Tibial artery (tissue), 4 donors: ENCODE measurements at regions not wholly inside any gene's neighbourhood (a gene's known extent, or its start where the extent isn't known, plus 50 kb on each side); places are given as distances from the start of the nearest gene placed in this dataset.
A peak's percentile ranks its signal among the peaks of the same experiment; 100 is the strongest.

Experiments used
- DNase-seq, 2 donors: peaks; one replicate each; pipeline ENCODE4 v3.0.0-alpha.2; 2019
- H3K27ac ChIP-seq, 2 donors: fragments of 200-600 bp; sonication (generic) in 1 of 2; 1 replicate in 1 of 2; 2 replicates in 1 of 2; pipeline ENCODE4 v1.5.1; 2018 to 2019; ENCODE audit warnings: mild to moderate bottlenecking in 1 of 2
- H3K27me3 ChIP-seq, 2 donors: fragments of 200-600 bp; sonication (generic) in 1 of 2; one replicate each; pipeline versions ENCODE4 v1.5.1 to v1.6.0; 2016 to 2019
- H3K36me3 ChIP-seq, 3 donors: fragments of 200-600 bp; sonication (generic) in 2 of 3; one replicate each; pipeline ENCODE4 v1.5.1; 2016 to 2019; ENCODE audit warnings: mild to moderate bottlenecking in 2 of 3
- H3K4me1 ChIP-seq, 4 donors: fragments of 200-600 bp; sonication (generic) in 2 of 4; 1 replicate in 3 of 4; 2 replicates in 1 of 4; pipeline ENCODE4 v1.5.1; 2016 to 2019
- H3K4me3 ChIP-seq, 2 donors: fragments of 200-600 bp; sonication (generic) in 1 of 2; 1 replicate in 1 of 2; 2 replicates in 1 of 2; pipeline ENCODE4 v1.5.1; 2018 to 2019; ENCODE audit warnings: mild to moderate bottlenecking in 2 of 2
- H3K9me3 ChIP-seq, 3 donors: fragments of 200-600 bp; sonication (generic) in 1 of 3; one replicate each; pipeline ENCODE4 v1.5.1; 2016 to 2019
- intact Hi-C: fragments of 100-400 bp; cut with DNase I; formaldehyde crosslinking; loops from one replicate; pipeline ENCODE4 v1.15.0; 2023; ENCODE audit warnings: low total_unique reads
- TF ChIP-seq, protein P1 (sequence below), 2 experiments: fragments of 200-600 bp in 1 of 2; fragments of 450-650 bp in 1 of 2; IDR thresholded peaks; one replicate each; pipeline ENCODE4 v1.5.1; 2017 to 2019; ENCODE audit warnings: antibody characterized with exemption in 2 of 2, mild to moderate bottlenecking in 1 of 2, moderate library complexity in 1 of 2

DNA sequence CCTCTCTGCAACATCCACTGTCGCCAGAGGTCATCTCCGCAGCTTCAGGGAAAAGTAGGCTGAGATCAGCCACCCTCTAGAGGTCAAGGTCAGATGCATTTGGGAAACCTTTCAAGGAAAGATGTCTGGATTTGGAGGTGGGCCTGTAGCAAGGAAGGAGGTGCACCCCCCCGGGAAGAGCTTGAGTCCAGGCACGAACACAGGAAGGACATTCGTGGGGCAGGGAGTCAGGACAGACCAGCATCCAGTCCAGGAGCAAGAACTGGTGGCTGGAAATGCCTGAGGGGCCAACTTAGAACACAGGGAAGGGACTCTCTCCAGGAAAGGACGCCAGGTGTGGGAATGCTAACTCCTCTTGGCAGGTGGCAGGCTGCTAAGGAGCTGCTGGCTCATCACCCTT lies 614.1 kb upstream of the MGMT start:
- Histone ChIP-seq H3K27me3 (no peaks in the 10 kb centered on the region), H3K9me3 (no peaks in the 10 kb centered on the region), H3K4me3 (no peak overlapping the region), H3K36me3 (no peaks in the 10 kb centered on the region), H3K4me1 (peaks cover 0 to 9% (median 3%) of the 10 kb centered on the region in 4 donors), H3K27ac (no peak overlapping the region)
- DNase-seq, result no peak
- intact Hi-C loops, result no loop called here
- TF ChIP-seq, protein P1, sequence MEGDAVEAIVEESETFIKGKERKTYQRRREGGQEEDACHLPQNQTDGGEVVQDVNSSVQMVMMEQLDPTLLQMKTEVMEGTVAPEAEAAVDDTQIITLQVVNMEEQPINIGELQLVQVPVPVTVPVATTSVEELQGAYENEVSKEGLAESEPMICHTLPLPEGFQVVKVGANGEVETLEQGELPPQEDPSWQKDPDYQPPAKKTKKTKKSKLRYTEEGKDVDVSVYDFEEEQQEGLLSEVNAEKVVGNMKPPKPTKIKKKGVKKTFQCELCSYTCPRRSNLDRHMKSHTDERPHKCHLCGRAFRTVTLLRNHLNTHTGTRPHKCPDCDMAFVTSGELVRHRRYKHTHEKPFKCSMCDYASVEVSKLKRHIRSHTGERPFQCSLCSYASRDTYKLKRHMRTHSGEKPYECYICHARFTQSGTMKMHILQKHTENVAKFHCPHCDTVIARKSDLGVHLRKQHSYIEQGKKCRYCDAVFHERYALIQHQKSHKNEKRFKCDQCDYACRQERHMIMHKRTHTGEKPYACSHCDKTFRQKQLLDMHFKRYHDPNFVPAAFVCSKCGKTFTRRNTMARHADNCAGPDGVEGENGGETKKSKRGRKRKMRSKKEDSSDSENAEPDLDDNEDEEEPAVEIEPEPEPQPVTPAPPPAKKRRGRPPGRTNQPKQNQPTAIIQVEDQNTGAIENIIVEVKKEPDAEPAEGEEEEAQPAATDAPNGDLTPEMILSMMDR (IDR thresholded peaks at IDR 0.05), result no peak

DNA sequence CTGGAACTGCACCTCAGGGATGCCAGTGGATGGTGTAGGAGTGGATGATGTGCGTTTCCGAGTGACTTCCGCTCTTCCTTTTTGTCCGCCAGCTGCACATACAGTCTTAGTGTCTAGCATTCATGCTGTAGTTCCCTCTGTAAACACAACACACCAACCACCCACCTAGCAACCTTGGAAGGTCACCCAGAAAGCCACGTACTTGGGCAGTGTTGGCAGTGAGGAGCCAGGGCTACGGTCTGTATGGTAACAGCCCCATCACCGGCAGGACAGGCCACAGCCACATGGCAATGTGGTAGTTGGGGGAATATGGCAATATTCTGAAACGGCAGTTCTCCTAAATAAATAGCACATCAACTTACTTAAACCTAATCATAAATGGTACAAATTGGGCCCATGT lies 613.5 kb upstream of the MGMT start:
- intact Hi-C loops, result no loop called here
- Histone ChIP-seq H3K4me1 (peaks cover 0 to 9% (median 3%) of the 10 kb centered on the region in 4 donors), H3K4me3 (no peak overlapping the region), H3K36me3 (no peaks in the 10 kb centered on the region), H3K27me3 (no peaks in the 10 kb centered on the region), H3K27ac (no peak overlapping the region), H3K9me3 (no peaks in the 10 kb centered on the region)
- TF ChIP-seq, protein P1 (IDR thresholded peaks at IDR 0.05), result no peak
- no peak for DNase-seq

DNA sequence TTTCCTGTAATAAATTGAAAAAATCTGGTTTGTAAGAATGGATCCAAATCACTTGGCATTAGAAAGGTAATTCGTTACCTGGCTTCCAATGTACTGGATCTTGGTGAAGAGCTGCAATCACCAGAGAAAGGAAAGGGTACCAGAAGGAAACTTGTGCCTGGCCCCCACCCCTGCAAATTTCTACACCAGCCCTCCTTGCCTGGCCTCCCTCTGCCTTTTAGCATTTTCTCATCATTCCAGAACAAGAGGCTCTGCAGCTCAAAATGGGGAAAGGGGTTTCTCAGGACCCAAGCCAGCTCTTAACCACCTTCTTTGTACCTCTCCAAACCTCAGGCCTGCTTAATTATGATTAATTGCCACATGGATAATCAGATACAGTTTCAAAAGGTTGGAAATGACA lies 612.8 kb upstream of the MGMT start:
- peaks cover 0 to 9% (median 3%) of the 10 kb centered on the region in 4 donors for H3K4me1 ChIP-seq
- TF ChIP-seq, protein P1 (IDR thresholded peaks at IDR 0.05), result no peak
- no peak overlapping the region for H3K27ac ChIP-seq
- no peak for DNase-seq
- H3K4me3 ChIP-seq, result no peak overlapping the region
- H3K27me3 ChIP-seq, result no peaks in the 10 kb centered on the region
- H3K9me3 ChIP-seq, result no peaks in the 10 kb centered on the region
- intact Hi-C loops, result no loop called here
- no peaks in the 10 kb centered on the region for H3K36me3 ChIP-seq

DNA sequence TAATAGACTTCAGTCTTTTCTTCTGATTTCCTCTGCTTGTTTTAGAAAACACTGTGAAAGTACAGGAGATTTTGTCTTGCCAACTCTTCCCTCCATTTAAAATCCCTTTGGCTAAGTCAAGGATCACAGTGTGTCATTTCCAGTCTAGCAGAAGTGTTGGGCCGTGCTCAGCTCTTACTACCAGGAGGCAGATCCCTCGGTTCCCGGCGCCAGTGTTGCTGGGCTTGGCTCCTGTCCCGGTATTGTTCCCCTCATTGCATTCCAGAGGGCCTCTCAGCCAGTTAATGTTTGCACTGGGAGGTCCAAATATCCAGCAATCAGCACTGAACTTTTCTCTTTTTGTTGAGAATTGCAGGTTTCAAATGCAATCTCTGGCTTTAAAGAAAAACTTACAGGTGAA lies 612.1 kb upstream of the MGMT start:
- TF ChIP-seq, protein P1 (IDR thresholded peaks at IDR 0.05), result no peak
- H3K27me3 ChIP-seq, result no peaks in the 10 kb centered on the region
- no peaks in the 10 kb centered on the region for H3K9me3 ChIP-seq
- H3K36me3 ChIP-seq, result no peaks in the 10 kb centered on the region
- no peak overlapping the region for H3K27ac ChIP-seq
- DNase-seq, result peak; percentile 79 to 87
- intact Hi-C loops, result no loop called here
- H3K4me3 ChIP-seq, result no peak overlapping the region
- peaks cover 0 to 9% (median 3%) of the 10 kb centered on the region in 4 donors for H3K4me1 ChIP-seq

DNA sequence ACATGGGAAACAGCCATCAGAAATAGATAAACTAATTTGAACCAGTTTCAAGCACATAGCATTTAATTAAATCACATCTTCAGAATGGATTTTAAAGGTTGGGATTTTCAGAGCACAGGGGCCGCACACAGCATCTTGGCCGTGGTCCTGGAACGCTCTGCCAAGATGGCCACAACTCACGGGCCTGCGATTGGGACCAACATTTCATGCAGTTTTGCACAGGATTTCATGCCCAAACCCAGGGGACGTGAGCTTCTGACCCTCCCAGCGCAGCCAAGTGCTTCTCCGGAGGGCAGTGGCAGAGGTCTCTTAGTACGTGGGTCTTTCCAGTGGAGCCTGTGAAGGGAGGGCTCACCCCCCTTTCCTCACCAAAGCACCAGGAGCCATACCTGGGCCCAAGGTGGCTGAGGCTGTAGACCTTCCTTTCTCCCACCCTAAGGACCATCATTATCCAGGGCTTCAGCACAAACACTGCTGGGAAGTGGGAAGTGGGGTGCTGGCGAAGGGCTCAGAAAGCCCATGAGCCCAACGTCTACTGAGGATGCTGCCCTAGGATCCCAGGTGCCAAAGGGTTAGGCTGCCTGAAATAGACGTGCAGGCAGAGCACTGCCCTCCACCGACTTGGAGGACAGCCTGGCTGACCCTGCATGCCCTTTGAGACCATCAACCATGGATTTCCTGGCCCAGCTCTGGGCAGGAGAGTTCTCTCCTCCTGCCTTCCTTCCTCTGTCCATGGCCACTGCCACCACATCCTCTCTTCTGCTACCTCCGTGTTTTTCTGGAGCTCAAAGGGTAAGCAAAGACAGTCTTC lies 611.2 kb upstream of the MGMT start:
- no peak overlapping the region for H3K4me3 ChIP-seq
- no peak overlapping the region for H3K27ac ChIP-seq
- no peaks in the 10 kb centered on the region for H3K9me3 ChIP-seq
- H3K27me3 ChIP-seq, result no peaks in the 10 kb centered on the region
- TF ChIP-seq, protein P1 (IDR thresholded peaks at IDR 0.05), result no peak
- intact Hi-C loops, result no loop called here
- H3K36me3 ChIP-seq, result no peaks in the 10 kb centered on the region
- H3K4me1 ChIP-seq, result peaks cover 0 to 9% (median 3%) of the 10 kb centered on the region in 4 donors
- no peak for DNase-seq
